H9 (cell line): ENCODE measurements at regions not wholly inside any gene's neighbourhood (a gene's known extent, or its start where the extent isn't known, plus 50 kb on each side); places are given as distances from the start of the nearest gene placed in this dataset.

Source experiments
- DNase-seq: peaks from one replicate; pipeline ENCODE4 v3.0.0-alpha.2; 2017
- H2AFZ ChIP-seq: one replicate; pipeline ENCODE4 v1.6.1; 2013; ENCODE audit warnings: mild to moderate bottlenecking, low read length, control low read depth, moderate library complexity
- H2AK5ac ChIP-seq: 2 replicates; pipeline ENCODE4 v1.6.1; 2013; ENCODE audit warnings: low read length, control low read depth, mixed read lengths; ENCODE audit not compliant: insufficient read length
- H2BK120ac ChIP-seq: one replicate; pipeline ENCODE4 v1.6.1; 2013; ENCODE audit warnings: low read depth, mild to moderate bottlenecking, low read length, control low read depth, inconsistent platforms; ENCODE audit not compliant: poor library complexity, severe bottlenecking
- H2BK12ac ChIP-seq: 2 replicates; pipeline ENCODE4 v1.6.1; 2013; ENCODE audit warnings: low read length, control low read depth, mixed read lengths, low read depth; ENCODE audit not compliant: insufficient read length
- H2BK15ac ChIP-seq: 2 replicates; pipeline ENCODE4 v1.6.1; 2013; ENCODE audit warnings: low read depth, low read length, control low read depth
- H2BK20ac ChIP-seq: one replicate; pipeline ENCODE4 v1.6.1; 2013; ENCODE audit warnings: low read depth, mild to moderate bottlenecking, low read length, control low read depth, inconsistent platforms; ENCODE audit not compliant: poor library complexity, severe bottlenecking
- H2BK5ac ChIP-seq: 2 replicates; pipeline ENCODE4 v1.6.1; 2013; ENCODE audit warnings: low read length, control low read depth, mixed read lengths; ENCODE audit not compliant: insufficient read length
- H3K14ac ChIP-seq: 2 replicates; pipeline ENCODE4 v1.6.1; 2013; ENCODE audit warnings: low read length, control low read depth; ENCODE audit not compliant: insufficient read depth
- H3K18ac ChIP-seq: 2 replicates; pipeline ENCODE4 v1.6.1; 2013; ENCODE audit warnings: low read depth, mild to moderate bottlenecking, mixed read lengths, low read length, control low read depth; ENCODE audit not compliant: insufficient read length
- H3K23ac ChIP-seq: 2 replicates; pipeline ENCODE4 v1.6.1; 2013; ENCODE audit warnings: low read length, control low read depth, mixed read lengths, low read depth; ENCODE audit not compliant: insufficient read length
- H3K23me2 ChIP-seq: 2 replicates; pipeline ENCODE4 v1.6.1; 2013; ENCODE audit warnings: low read depth, mild to moderate bottlenecking, mixed read lengths, low read length, control low read depth; ENCODE audit not compliant: insufficient read length, poor library complexity, severe bottlenecking
- H3K27ac ChIP-seq: 2 replicates; pipeline ENCODE4 v1.5.1; 2013; ENCODE audit warnings: low read length, control low read depth, mixed read lengths, low read depth; ENCODE audit not compliant: insufficient read length
- H3K27me3 ChIP-seq: 2 replicates; pipeline ENCODE4 v1.6.1; 2013; ENCODE audit warnings: low read length, control low read depth, inconsistent platforms; ENCODE audit not compliant: insufficient read depth
- H3K4ac ChIP-seq: 2 replicates; pipeline ENCODE4 v1.6.1; 2013; ENCODE audit warnings: low read depth, mild to moderate bottlenecking, control low read depth, inconsistent platforms, low read length, moderate library complexity
- H3K4me1 ChIP-seq: 2 replicates; pipeline ENCODE4 v1.6.1; 2013; ENCODE audit warnings: low read length, control low read depth, inconsistent platforms; ENCODE audit not compliant: insufficient read depth
- H3K4me2 ChIP-seq: 2 replicates; pipeline ENCODE4 v1.6.1; 2013; ENCODE audit warnings: low read length, control low read depth, mixed read lengths; ENCODE audit not compliant: insufficient read length, insufficient read depth
- H3K56ac ChIP-seq: 2 replicates; pipeline ENCODE4 v1.6.1; 2013; ENCODE audit warnings: low read depth, mild to moderate bottlenecking, mixed read lengths, low read length, control low read depth; ENCODE audit not compliant: insufficient read length
- H3K79me1 ChIP-seq: 2 replicates; pipeline ENCODE4 v1.6.1; 2013; ENCODE audit warnings: low read depth, mild to moderate bottlenecking, moderate library complexity, low read length, control low read depth, inconsistent platforms; ENCODE audit not compliant: insufficient read depth, poor library complexity, severe bottlenecking
- H3K79me2 ChIP-seq: 2 replicates; pipeline ENCODE4 v1.6.1; 2013; ENCODE audit warnings: low read length, control low read depth, inconsistent platforms; ENCODE audit not compliant: insufficient read depth
- H3K9ac ChIP-seq: 2 replicates; pipeline ENCODE4 v1.6.1; 2013; ENCODE audit warnings: low read length, control low read depth, mixed read lengths; ENCODE audit not compliant: insufficient read length; ENCODE audit errors: extremely low read depth
- H3K9me3 ChIP-seq: one replicate; pipeline ENCODE4 v1.6.1; 2013; ENCODE audit warnings: low read depth, low read length, inconsistent platforms; ENCODE audit not compliant: control insufficient read depth
- H3T11ph ChIP-seq: one replicate; pipeline ENCODE4 v1.6.1; 2013; ENCODE audit warnings: mild to moderate bottlenecking, low read length, control low read depth, inconsistent platforms
- H4K20me1 ChIP-seq: one replicate; pipeline ENCODE4 v1.6.1; 2013; ENCODE audit not compliant: control insufficient read depth, insufficient read length, insufficient read depth
- H4K5ac ChIP-seq: 2 replicates; pipeline ENCODE4 v1.6.1; 2013; ENCODE audit warnings: low read depth, mild to moderate bottlenecking, mixed read lengths, low read length, control low read depth; ENCODE audit not compliant: insufficient read length
- H4K8ac ChIP-seq: replicated peaks from 2 replicates; pipeline ENCODE4 v1.6.1; 2013; ENCODE audit warnings: low read length, control low read depth, mixed read lengths, low read depth; ENCODE audit not compliant: insufficient read length
- H4K91ac ChIP-seq: 2 replicates; pipeline ENCODE4 v1.6.1; 2013; ENCODE audit warnings: low read depth, mild to moderate bottlenecking, moderate library complexity, mixed read lengths, low read length, control low read depth; ENCODE audit not compliant: insufficient read length
- H3K27ac Mint-ChIP-seq, 3 experiments: 2 replicates in 2 of 3; 3 replicates in 1 of 3; pipeline ENCODE4 v1.8.0; 2020 to 2021; ENCODE audit warnings: mixed read lengths in 3 of 3, mild to moderate bottlenecking in 1 of 3, moderate library complexity in 1 of 3
- H3K27me3 Mint-ChIP-seq: 2 replicates; pipeline ENCODE4 v1.8.0; 2021; ENCODE audit warnings: low read depth, mild to moderate bottlenecking, moderate library complexity, mixed read lengths
- H3K36me3 Mint-ChIP-seq, 3 experiments: 2 replicates in 2 of 3; 3 replicates in 1 of 3; pipeline ENCODE4 v1.8.0; 2020 to 2021; ENCODE audit warnings: low read depth in 3 of 3, mixed read lengths in 3 of 3; ENCODE audit not compliant: insufficient read depth in 1 of 3
- H3K4me1 Mint-ChIP-seq, 2 experiments: 2 replicates each; pipeline ENCODE4 v1.8.0; 2020; ENCODE audit warnings: mixed read lengths in 2 of 2
- H3K4me3 Mint-ChIP-seq, 2 experiments: 2 replicates in 1 of 2; 3 replicates in 1 of 2; pipeline ENCODE4 v1.8.0; 2020 to 2021; ENCODE audit warnings: mild to moderate bottlenecking in 2 of 2, mixed read lengths in 2 of 2, moderate library complexity in 1 of 2
- H3K9me3 Mint-ChIP-seq, 2 experiments: 2 replicates in 1 of 2; 3 replicates in 1 of 2; pipeline ENCODE4 v1.8.0; 2020; ENCODE audit warnings: mild to moderate bottlenecking in 2 of 2, mixed read lengths in 2 of 2, moderate library complexity in 1 of 2
- CTCF ChIP-seq: fragments of 200-600 bp; sonication (generic); conservative IDR thresholded peaks from 3 replicates; pipeline ENCODE4 v1.8.0; 2021; ENCODE audit warnings: antibody characterized with exemption, mild to moderate bottlenecking
- WGBS: extraction: QIAGEN DNeasy Blood & Tissue Kit; methylation state at CpG from one replicate; pipeline ENCODE4 v1.1.7; 2013; ENCODE audit warnings: missing lambda C conversion rate, low lambda C conversion rate, mixed read lengths; ENCODE audit not compliant: insufficient read length; ENCODE audit errors: extremely low coverage; 5-methylcytosine and 5-hydroxymethylcytosine counted together

- Histone ChIP-seq H4K5ac (no peak overlapping the region), H3K79me1 (no peaks in the 10 kb centered on the region), H2BK5ac (no peak overlapping the region), H3K23ac (no peak overlapping the region), H3K14ac (no peak overlapping the region), H2BK20ac (no peak overlapping the region), H3K9me3 (no peaks in the 10 kb centered on the region), H3K27ac (no peak overlapping the region), H2AK5ac (no peak overlapping the region), H4K8ac (no peak overlapping the region), H3K56ac (no peak overlapping the region), H3K79me2 (no peaks in the 10 kb centered on the region), H3K27me3 (no peaks in the 10 kb centered on the region), H3K4ac (no peak overlapping the region), H3K4me2 (no peak overlapping the region), H3K9ac (no peak overlapping the region), H3K4me1 (no peaks in the 10 kb centered on the region), H3K23me2 (no peaks in the 10 kb centered on the region), H2BK120ac (no peak overlapping the region), H3K18ac (no peak overlapping the region), H3T11ph (no peak overlapping the region), H2AFZ (no peak overlapping the region), H4K91ac (no peak overlapping the region), H4K20me1 (no peaks in the 10 kb centered on the region), H2BK15ac (no peak overlapping the region), H2BK12ac (no peak overlapping the region)
- WGBS = no CpG with 5 or more reads among the region's 8 CpGs
- TF ChIP-seq CTCF = no peak
- Mint-ChIP-seq H3K9me3 (no peaks in the 10 kb centered on the region), H3K27ac (no peak overlapping the region), H3K4me1 (peaks cover 0 to 2% of the 10 kb centered on the region in 2 experiments; a peak in 1 of 4 replicates), H3K36me3 (no peaks in the 10 kb centered on the region), H3K27me3 (no peaks in the 10 kb centered on the region), H3K4me3 (no peak overlapping the region)
- DNase-seq = no peak
These were observed 97.3 kb upstream of the FRMD6 start for GRCh38 chr14:51554339-51554920.
